ENCODE measurements at regions not wholly inside any gene's neighbourhood (a gene's known extent, or its start where the extent isn't known, plus 50 kb on each side); places are given as distances from the start of the nearest gene placed in this dataset.

GRCh38 chrX:121298499-121298898 lies 251.1 kb downstream of the GLUD2 start:
- DNase-seq (ENCODE audit: low read depth, low spot score) (no peak), FAIRE-seq (no peak)
- H3K4me2 ChIP-seq (ENCODE audit: control insufficient read depth, extremely low read depth, insufficient read depth, low read depth, low read length): no peak overlapping the region
- H3K9me1 ChIP-seq (ENCODE audit: control insufficient read depth, extremely low read depth, insufficient read depth, low read length): no peaks in the 10 kb centered on the region
- H3K27ac ChIP-seq (ENCODE audit: control insufficient read depth, insufficient read depth, low read length): no peak overlapping the region
- H3K79me2 ChIP-seq (ENCODE audit: control insufficient read depth, insufficient read depth, low read length): no peaks in the 10 kb centered on the region
- H3K4me3 ChIP-seq (ENCODE audit: control insufficient read depth in 2 of 3, extremely low read depth in 1 of 3, insufficient read depth in 2 of 3, low read depth in 1 of 3, low read length in 3 of 3): no peak overlapping the region
- H3K9me3 ChIP-seq (ENCODE audit: control insufficient read depth, low read depth, low read length): no peaks in the 10 kb centered on the region
- no peaks in the 10 kb centered on the region for H3K4me1 ChIP-seq (ENCODE audit: control insufficient read depth, extremely low read depth, insufficient read depth, low read length)
- no peaks in the 10 kb centered on the region for H3K27me3 ChIP-seq (ENCODE audit: control insufficient read depth, extremely low read depth, insufficient read depth, low read length)
- no peak for TF ChIP-seq CTCF (optimal IDR thresholded peaks at IDR 0.05 in 1 of 3, IDR thresholded peaks at IDR 0.05 in 1 of 3, conservative IDR thresholded peaks at IDR 0.05 in 1 of 3; ENCODE audit: extremely low read depth in 1 of 3, insufficient read depth in 2 of 3, low read length in 3 of 3)
- no peak for TF ChIP-seq EZH2 (IDR thresholded peaks at IDR 0.05; ENCODE audit: low read length)
- H3K9ac ChIP-seq (ENCODE audit: control insufficient read depth, extremely low read depth, insufficient read depth, low read length): no peak overlapping the region
- dilution Hi-C loops (cut with MboI; ENCODE audit: extremely low pct_ligation_motif_present, low sequenced_read_pairs): no loop called here
- no peak overlapping the region for H2AFZ ChIP-seq (ENCODE audit: control insufficient read depth, low read length)
- no peaks in the 10 kb centered on the region for H3K36me3 ChIP-seq (ENCODE audit: control insufficient read depth in 2 of 2, extremely low read depth in 1 of 2, insufficient read depth in 2 of 2, low read length in 2 of 2)
- no peaks in the 10 kb centered on the region for H4K20me1 ChIP-seq (ENCODE audit: control insufficient read depth, extremely low read depth, insufficient read depth, low read length)

GRCh38 chrX:121301356-121301755 lies 253.9 kb downstream of the GLUD2 start:
- FAIRE-seq: no peak
- no peaks in the 10 kb centered on the region for H3K79me2 ChIP-seq (ENCODE audit: control insufficient read depth, insufficient read depth, low read length)
- H3K9ac ChIP-seq (ENCODE audit: control insufficient read depth, extremely low read depth, insufficient read depth, low read length): no peak overlapping the region
- no peak for DNase-seq (ENCODE audit: low read depth, low spot score)
- no peaks in the 10 kb centered on the region for H4K20me1 ChIP-seq (ENCODE audit: control insufficient read depth, extremely low read depth, insufficient read depth, low read length)
- H3K9me3 ChIP-seq (ENCODE audit: control insufficient read depth, low read depth, low read length): no peaks in the 10 kb centered on the region
- H3K27ac ChIP-seq (ENCODE audit: control insufficient read depth, insufficient read depth, low read length): no peak overlapping the region
- no peaks in the 10 kb centered on the region for H3K36me3 ChIP-seq (ENCODE audit: control insufficient read depth in 2 of 2, extremely low read depth in 1 of 2, insufficient read depth in 2 of 2, low read length in 2 of 2)
- TF ChIP-seq CTCF (optimal IDR thresholded peaks at IDR 0.05 in 1 of 3, IDR thresholded peaks at IDR 0.05 in 1 of 3, conservative IDR thresholded peaks at IDR 0.05 in 1 of 3; ENCODE audit: extremely low read depth in 1 of 3, insufficient read depth in 2 of 3, low read length in 3 of 3): no peak
- no peak for TF ChIP-seq EZH2 (IDR thresholded peaks at IDR 0.05; ENCODE audit: low read length)
- H3K4me2 ChIP-seq (ENCODE audit: control insufficient read depth, extremely low read depth, insufficient read depth, low read depth, low read length): no peak overlapping the region
- H3K4me3 ChIP-seq (ENCODE audit: control insufficient read depth in 2 of 3, extremely low read depth in 1 of 3, insufficient read depth in 2 of 3, low read depth in 1 of 3, low read length in 3 of 3): no peak overlapping the region
- H3K9me1 ChIP-seq (ENCODE audit: control insufficient read depth, extremely low read depth, insufficient read depth, low read length): no peaks in the 10 kb centered on the region
- dilution Hi-C loops (cut with MboI; ENCODE audit: extremely low pct_ligation_motif_present, low sequenced_read_pairs): no loop called here
- H2AFZ ChIP-seq (ENCODE audit: control insufficient read depth, low read length): no peak overlapping the region
- no peaks in the 10 kb centered on the region for H3K27me3 ChIP-seq (ENCODE audit: control insufficient read depth, extremely low read depth, insufficient read depth, low read length)
- no peaks in the 10 kb centered on the region for H3K4me1 ChIP-seq (ENCODE audit: control insufficient read depth, extremely low read depth, insufficient read depth, low read length)

Data from keratinocyte (primary cell).